ENCODE measurements at regions not wholly inside any gene's neighbourhood (a gene's known extent, or its start where the extent isn't known, plus 50 kb on each side); places are given as distances from the start of the nearest gene placed in this dataset.

- Histone ChIP-seq H3K4me3 (replicated peaks in 1 of 3) (no peak overlapping the region), H3K4me1 (no peaks in the 10 kb centered on the region), H3K9me3 (no peaks in the 10 kb centered on the region), H3K36me3 (no peaks in the 10 kb centered on the region), H3K27ac (no peak overlapping the region), H3K27me3 (no peaks in the 10 kb centered on the region)
- no peak for TF ChIP-seq CTCF (IDR thresholded peaks at IDR 0.05)
- no peak for TF ChIP-seq POLR2A (IDR thresholded peaks at IDR 0.05)
- intact Hi-C loops (cut with DNase I): no loop called here
- whole genome bisulfite sequencing, 2 donors: 63 to 77% methylated on average over 7 of the region's 7 CpGs
- no peak for DNase-seq
Observed at GRCh38 chr20:58078741-58079522, 149.5 kb downstream of the ANKRD60 start.

GRCh38 chr20:58077282-58077681 is 151.2 kb downstream of the ANKRD60 start:
- no peak for TF ChIP-seq CTCF (IDR thresholded peaks at IDR 0.05)
- no peak for TF ChIP-seq POLR2A (IDR thresholded peaks at IDR 0.05)
- Histone ChIP-seq H3K4me1 (no peaks in the 10 kb centered on the region), H3K27ac (no peak overlapping the region), H3K4me3 (replicated peaks in 1 of 3) (no peak overlapping the region), H3K36me3 (no peaks in the 10 kb centered on the region), H3K9me3 (no peaks in the 10 kb centered on the region), H3K27me3 (no peaks in the 10 kb centered on the region)
- 87 to 93% methylated on average over 6 of the region's 6 CpGs for WGBS, 2 donors
- no peak for DNase-seq
- intact Hi-C loops (cut with DNase I): no loop called here

DNA sequence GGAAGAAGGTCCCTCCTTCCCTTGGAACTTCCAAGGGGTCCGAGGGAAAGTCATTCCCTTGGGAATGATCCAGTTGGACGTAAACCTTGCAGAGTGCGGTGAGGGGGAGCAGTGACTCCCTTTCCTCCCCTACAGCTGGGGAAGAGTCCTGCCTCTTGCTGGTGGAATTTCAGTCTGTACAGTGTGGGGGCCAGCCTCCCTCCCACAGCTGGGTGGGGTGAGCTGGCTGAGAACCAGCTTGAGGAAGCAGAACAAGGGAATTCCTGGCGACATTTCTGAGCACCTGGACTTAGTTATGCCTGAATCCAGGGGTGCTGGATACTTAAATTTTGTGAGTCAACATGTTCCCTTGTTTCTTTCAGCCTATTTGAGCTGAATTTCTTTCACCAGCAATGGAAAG is 152.0 kb downstream of the ANKRD60 start:
- DNase-seq: no peak
- TF ChIP-seq CTCF (IDR thresholded peaks at IDR 0.05) (no peak), POLR2A (IDR thresholded peaks at IDR 0.05) (no peak)
- Histone ChIP-seq H3K4me3 (replicated peaks in 1 of 3) (no peak overlapping the region), H3K9me3 (no peaks in the 10 kb centered on the region), H3K4me1 (no peaks in the 10 kb centered on the region), H3K27me3 (no peaks in the 10 kb centered on the region), H3K27ac (no peak overlapping the region), H3K36me3 (no peaks in the 10 kb centered on the region)
- 49 to 55% methylated on average over 4 of the region's 4 CpGs for whole genome bisulfite sequencing, 2 donors
- intact Hi-C loops (cut with DNase I): no loop called here

DNA sequence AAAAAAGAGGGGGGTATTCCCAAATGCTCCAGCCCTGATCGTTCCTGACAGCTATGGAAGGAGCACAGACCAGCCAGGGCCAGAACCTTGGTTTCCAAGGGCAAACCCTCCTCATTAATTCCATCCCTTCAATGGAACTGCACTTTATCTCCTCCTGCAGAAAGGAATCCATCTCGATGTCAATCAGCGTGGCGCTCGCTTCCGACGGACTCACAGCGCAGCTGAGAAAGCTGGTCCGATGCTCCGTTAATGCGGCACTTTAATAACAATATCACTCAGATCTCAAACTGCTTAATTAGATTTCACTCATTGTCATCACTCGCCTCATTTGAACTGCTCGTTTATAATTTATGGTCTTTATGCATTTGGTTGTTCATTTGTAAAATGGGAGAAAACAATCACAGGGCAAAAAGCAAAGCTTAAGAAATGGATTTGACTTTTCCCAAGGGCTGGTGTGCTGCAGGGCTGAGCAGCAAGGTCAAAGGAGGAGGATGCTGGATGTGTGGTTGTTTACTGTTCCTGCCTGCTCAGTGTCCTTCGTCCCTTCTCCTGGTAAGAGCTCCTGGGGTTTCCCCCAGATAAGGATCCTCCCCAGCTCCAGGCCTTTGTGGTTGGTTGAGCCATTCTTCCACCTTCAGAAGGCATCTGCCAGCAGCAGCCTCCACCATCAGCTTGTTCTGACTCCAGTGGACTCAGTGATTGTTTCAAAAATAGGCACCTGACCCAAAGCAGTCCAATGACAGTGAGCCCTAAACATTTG is 152.7 kb downstream of the ANKRD60 start:
- no peak for TF ChIP-seq CTCF (IDR thresholded peaks at IDR 0.05)
- TF ChIP-seq POLR2A (IDR thresholded peaks at IDR 0.05): no peak
- no peak for DNase-seq
- Histone ChIP-seq H3K9me3 (no peaks in the 10 kb centered on the region), H3K4me1 (no peaks in the 10 kb centered on the region), H3K36me3 (no peaks in the 10 kb centered on the region), H3K4me3 (replicated peaks in 1 of 3) (no peak overlapping the region), H3K27ac (no peak overlapping the region), H3K27me3 (no peaks in the 10 kb centered on the region)
- 86 to 87% methylated on average over 14 of the region's 14 CpGs for WGBS, 2 donors
- intact Hi-C loops (cut with DNase I): no loop called here
